Ovary (tissue), 7 donors: ENCODE measurements at regions not wholly inside any gene's neighbourhood (a gene's known extent, or its start where the extent isn't known, plus 50 kb on each side); places are given as distances from the start of the nearest gene placed in this dataset.

ENCODE experiments used
- DNase-seq, 5 donors: peaks; one replicate each; pipeline ENCODE4 v3.0.0-alpha.2; 2019 to 2020
- H3K27ac ChIP-seq, 2 donors: fragments of 200-600 bp; one replicate each; pipeline versions ENCODE4 v1.5.1 to v1.8.0; 2019 to 2022
- H3K27me3 ChIP-seq: fragments of 200-600 bp; one replicate; pipeline ENCODE4 v1.8.0; 2022
- H3K36me3 ChIP-seq: fragments of 200-600 bp; sonication (generic); one replicate; pipeline ENCODE4 v1.5.1; 2019
- H3K4me1 ChIP-seq: one replicate; pipeline ENCODE4 v1.8.1; 2013; ENCODE audit warnings: mild to moderate bottlenecking, moderate library complexity; ENCODE audit not compliant: insufficient read depth
- H3K4me3 ChIP-seq: fragments of 200-600 bp; sonication (generic); one replicate; pipeline ENCODE4 v1.5.1; 2017
- H3K9me3 ChIP-seq, 2 donors: fragments of 200-600 bp in 1 of 2; sonication (generic) in 1 of 2; one replicate each; pipeline versions ENCODE4 v1.5.1 to v1.8.1; 2013 to 2019; ENCODE audit warnings: mild to moderate bottlenecking in 1 of 2, moderate library complexity in 1 of 2
- EP300 ChIP-seq: sonication (generic); formaldehyde crosslinking; IDR thresholded peaks from one replicate; pipeline ENCODE4 v1.6.1; 2017; ENCODE audit warnings: antibody characterized with exemption
- POLR2A ChIP-seq: fragments of 450-650 bp; IDR thresholded peaks from one replicate; pipeline ENCODE4 v1.6.1; 2017; ENCODE audit warnings: antibody characterized with exemption, mild to moderate bottlenecking, moderate library complexity
- WGBS, 3 donors: extraction: QIAGEN DNeasy Blood & Tissue Kit in 1 of 3; methylation state at CpG; one replicate each; pipeline versions ENCODE4 v1.1.5 to v1.1.7; 2013 to 2017; 5-methylcytosine and 5-hydroxymethylcytosine counted together
- intact Hi-C, 4 donors: fragments of 100-400 bp; cut with DNase I; formaldehyde crosslinking; loops; one replicate each; pipeline versions ENCODE4 v1.11.0 to v1.15.1; 2022 to 2023
- TF ChIP-seq, protein P1 (sequence below), 3 donors: fragments of 450-650 bp in 2 of 3; fragments of 200-600 bp in 1 of 3; IDR thresholded peaks; one replicate each; pipeline versions ENCODE4 v1.5.1 to v1.8.0; 2016 to 2022; ENCODE audit warnings: antibody characterized with exemption in 3 of 3, mild to moderate bottlenecking in 1 of 3
- donor health status: DM: no; HTN: no; CAD: no; lungs with moderate emphysema.
- donor health status: DM: no; HTN: no; CAD: no.
- donor health status: Bipolar disorder and iron deficiency.
- donor health status: DM: no; HTN: no; CAD: no.
- donor health status: DM: yes; HTN: yes; CAD: no.

- H3K4me3 ChIP-seq = no peak overlapping the region
- no peak for DNase-seq
- H3K36me3 ChIP-seq = no peaks in the 10 kb centered on the region
- TF ChIP-seq, protein P1, sequence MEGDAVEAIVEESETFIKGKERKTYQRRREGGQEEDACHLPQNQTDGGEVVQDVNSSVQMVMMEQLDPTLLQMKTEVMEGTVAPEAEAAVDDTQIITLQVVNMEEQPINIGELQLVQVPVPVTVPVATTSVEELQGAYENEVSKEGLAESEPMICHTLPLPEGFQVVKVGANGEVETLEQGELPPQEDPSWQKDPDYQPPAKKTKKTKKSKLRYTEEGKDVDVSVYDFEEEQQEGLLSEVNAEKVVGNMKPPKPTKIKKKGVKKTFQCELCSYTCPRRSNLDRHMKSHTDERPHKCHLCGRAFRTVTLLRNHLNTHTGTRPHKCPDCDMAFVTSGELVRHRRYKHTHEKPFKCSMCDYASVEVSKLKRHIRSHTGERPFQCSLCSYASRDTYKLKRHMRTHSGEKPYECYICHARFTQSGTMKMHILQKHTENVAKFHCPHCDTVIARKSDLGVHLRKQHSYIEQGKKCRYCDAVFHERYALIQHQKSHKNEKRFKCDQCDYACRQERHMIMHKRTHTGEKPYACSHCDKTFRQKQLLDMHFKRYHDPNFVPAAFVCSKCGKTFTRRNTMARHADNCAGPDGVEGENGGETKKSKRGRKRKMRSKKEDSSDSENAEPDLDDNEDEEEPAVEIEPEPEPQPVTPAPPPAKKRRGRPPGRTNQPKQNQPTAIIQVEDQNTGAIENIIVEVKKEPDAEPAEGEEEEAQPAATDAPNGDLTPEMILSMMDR (IDR thresholded peaks at IDR 0.05) = no peak
- TF ChIP-seq EP300 (no peak), POLR2A (no peak)
- no peak overlapping the region for H3K27ac ChIP-seq
- intact Hi-C loops = no loop called here
- H3K4me1 ChIP-seq = no peaks in the 10 kb centered on the region
- no peaks in the 10 kb centered on the region for H3K9me3 ChIP-seq
- H3K27me3 ChIP-seq = no peaks in the 10 kb centered on the region
- 29 to 41% (median 32%) methylated on average over 4 of the region's 4 CpGs for WGBS, 3 donors
Observed at GRCh38 chr2:221671515-221671914, 99.4 kb upstream of the EPHA4 start.

- intact Hi-C loops = loop anchor here in 1 of 4 donors (10.0 kb wide), 1 partner anchor 122 kb away; no protein-coding TSS in a partner anchor
- no peak for DNase-seq
- Histone ChIP-seq H3K4me1 (no peaks in the 10 kb centered on the region), H3K27me3 (no peaks in the 10 kb centered on the region), H3K36me3 (no peaks in the 10 kb centered on the region), H3K27ac (no peak overlapping the region), H3K9me3 (no peaks in the 10 kb centered on the region), H3K4me3 (no peak overlapping the region)
- 58 to 62% (median 58%) methylated on average over 3 of the region's 3 CpGs for WGBS, 3 donors
- TF ChIP-seq, protein P1 (IDR thresholded peaks at IDR 0.05) = no peak
- TF ChIP-seq POLR2A (no peak), EP300 (no peak)
Observed at GRCh38 chr2:221662689-221663391, 90.7 kb upstream of the EPHA4 start.

GRCh38 chr2:221657806-221658205 is 85.7 kb upstream of the EPHA4 start:
- Histone ChIP-seq H3K4me1 (no peaks in the 10 kb centered on the region), H3K9me3 (no peaks in the 10 kb centered on the region), H3K4me3 (no peak overlapping the region), H3K36me3 (no peaks in the 10 kb centered on the region), H3K27me3 (no peaks in the 10 kb centered on the region), H3K27ac (no peak overlapping the region)
- 25 to 47% (median 32%) methylated on average over 1 of the region's 1 CpG for WGBS, 3 donors
- no peak for DNase-seq
- TF ChIP-seq, protein P1 (IDR thresholded peaks at IDR 0.05) = no peak
- TF ChIP-seq POLR2A (no peak), EP300 (no peak)
- intact Hi-C loops = no loop called here

GRCh38 chr2:221655300-221655699 is 83.2 kb upstream of the EPHA4 start:
- Histone ChIP-seq H3K9me3 (no peaks in the 10 kb centered on the region), H3K27ac (no peak overlapping the region), H3K4me3 (no peak overlapping the region), H3K27me3 (no peaks in the 10 kb centered on the region), H3K4me1 (no peaks in the 10 kb centered on the region), H3K36me3 (no peaks in the 10 kb centered on the region)
- 66 to 75% (median 74%) methylated on average over 3 of the region's 3 CpGs for WGBS, 3 donors
- intact Hi-C loops = no loop called here
- no peak for DNase-seq
- TF ChIP-seq EP300 (no peak), POLR2A (no peak)
- TF ChIP-seq, protein P1 (IDR thresholded peaks at IDR 0.05) = no peak
